ENCODE measurements at regions not wholly inside any gene's neighbourhood (a gene's known extent, or its start where the extent isn't known, plus 50 kb on each side); places are given as distances from the start of the nearest gene placed in this dataset.

- in situ Hi-C loops (cut with MboI) = no loop called here
- DNase-seq (ENCODE audit: extremely low read depth in 1 of 4, low spot score in 3 of 4) = no peak
- CTCF ChIA-PET (ENCODE audit: low intra/inter-chr PET ratio) = no interaction called here
Measured at GRCh38 chrX:38868321-38868720, 67.1 kb downstream of the MID1IP1 start.

More at GRCh38 chrX:38868321-38868720, 67.1 kb downstream of the MID1IP1 start:
- WGBS (ENCODE audit: insufficient coverage, low coverage, missing lambda C conversion rate) = 53% methylated on average over 6 of the region's 6 CpGs
- Histone ChIP-seq H3K4me2 (ENCODE audit: insufficient read depth, low read length) (no peak overlapping the region), H3K4me1 (replicated peaks in 1 of 2; ENCODE audit: control insufficient read depth in 2 of 2, insufficient read depth in 2 of 2, low read length in 2 of 2) (peaks cover 0 to 16% of the 10 kb centered on the region in 2 experiments; a peak in 4 of 5 replicates), H3K9me3 (replicated peaks; ENCODE audit: control insufficient read depth, insufficient read depth, low read depth, low read length) (no peaks in the 10 kb centered on the region), H3K27me3 (ENCODE audit: control insufficient read depth in 2 of 2, insufficient read depth in 2 of 2, low read length in 2 of 2) (no peaks in the 10 kb centered on the region), H3K27ac (ENCODE audit: extremely low read depth, low read depth, low read length) (no peak overlapping the region), H3K36me3 (ENCODE audit: control insufficient read depth, insufficient read depth, low read length) (no peaks in the 10 kb centered on the region), H3K4me3 (no peak overlapping the region), H3K79me2 (ENCODE audit: control insufficient read depth, insufficient read depth, low read length) (no peaks in the 10 kb centered on the region), H3K9me1 (ENCODE audit: control insufficient read depth, insufficient read depth, low read length) (no peaks in the 10 kb centered on the region), H3K9ac (ENCODE audit: insufficient read depth in 1 of 2, low read depth in 2 of 2, low read length in 2 of 2) (no peak overlapping the region; a peak in 1 of 4 replicates), H2AFZ (ENCODE audit: low read depth, low read length) (no peak overlapping the region), H4K20me1 (replicated peaks; ENCODE audit: control insufficient read depth, insufficient read depth, low read length) (no peaks in the 10 kb centered on the region)
- BruUV-seq (replicated peaks) = no TSS peak
- TF ChIP-seq NCOA4 (IDR thresholded peaks at IDR 0.05; ENCODE audit: partially characterized antibody) = no peak
- TF ChIP-seq POLR2AphosphoS5 (IDR thresholded peaks at IDR 0.05; ENCODE audit: control insufficient read depth, insufficient read depth, low read depth, low read length) = no peak
- no peak for TF ChIP-seq SUPT5H (IDR thresholded peaks at IDR 0.05)
- TF ChIP-seq FOXM1 (IDR thresholded peaks at IDR 0.05; ENCODE audit: low read depth) = no peak
- TF ChIP-seq FOXM1 (CRISPR knock-in tag; IDR thresholded peaks at IDR 0.05; ENCODE audit: low read depth) = no peak
- TF ChIP-seq XRCC4 (IDR thresholded peaks at IDR 0.05; ENCODE audit: extremely low read depth, insufficient read depth, insufficient read length) = no peak
- no peak for TF ChIP-seq NRF1 (conservative IDR thresholded peaks at IDR 0.05 in 1 of 2, IDR thresholded peaks at IDR 0.05 in 1 of 2)
- no peak for TF ChIP-seq ARID3B (CRISPR knock-in tag; IDR thresholded peaks at IDR 0.05; ENCODE audit: borderline replicate concordance)
- no peak for TF ChIP-seq OTX1 (CRISPR knock-in tag; IDR thresholded peaks at IDR 0.05)
- no peak for TF ChIP-seq SMARCE1 (IDR thresholded peaks at IDR 0.05)
- TF ChIP-seq DPF2 (IDR thresholded peaks at IDR 0.05) = no peak
- POLR2A ChIA-PET = interaction anchor here (0.7 to 1.0 kb wide), 2 partner anchors 8 to 14 kb away, joined by 3 read pairs; no protein-coding TSS in a partner anchor
- ATAC-seq (no peak), FAIRE-seq (no peak)
- intact Hi-C loops (cut with micrococcal nuclease) = no loop called here
